ENCODE measurements at regions not wholly inside any gene's neighbourhood (a gene's known extent, or its start where the extent isn't known, plus 50 kb on each side); places are given as distances from the start of the nearest gene placed in this dataset.

GRCh38 chr4:136763919-136764318, 768.4 kb downstream of the PCDH18 start:
- DNase-seq = no peak

- DNase-seq = no peak
Observed at GRCh38 chr4:136755531-136755916, 776.8 kb downstream of the PCDH18 start.

- no peak for DNase-seq
Observed at GRCh38 chr4:136754810-136755530, 777.3 kb downstream of the PCDH18 start.

- no peak for DNase-seq
Observed at GRCh38 chr4:136751556-136751955, 780.7 kb downstream of the PCDH18 start.

GRCh38 chr4:136750897-136751296, 781.4 kb downstream of the PCDH18 start:
- no peak for DNase-seq

- DNase-seq = no peak
Observed at GRCh38 chr4:136749989-136750388, 782.3 kb downstream of the PCDH18 start.

- no peak for DNase-seq
Observed at GRCh38 chr4:136748773-136749172, 783.5 kb downstream of the PCDH18 start.

GRCh38 chr4:136748165-136748564, 784.1 kb downstream of the PCDH18 start:
- DNase-seq = no peak

- DNase-seq = no peak
Observed at GRCh38 chr4:136743238-136743637, 789.1 kb downstream of the PCDH18 start.

GRCh38 chr4:136742333-136742732, 790.0 kb downstream of the PCDH18 start:
- no peak for DNase-seq

GRCh38 chr4:136741468-136741867, 790.8 kb downstream of the PCDH18 start:
- DNase-seq = no peak

- DNase-seq = no peak
Observed at GRCh38 chr4:136740326-136740725, 792.0 kb downstream of the PCDH18 start.

- DNase-seq = no peak
Observed at GRCh38 chr4:136737066-136737465, 795.2 kb downstream of the PCDH18 start.

GRCh38 chr4:136731025-136731424, 801.3 kb downstream of the PCDH18 start:
- DNase-seq = peak in 1 of 3 donors; percentile 15

GRCh38 chr4:136725286-136726081, 806.8 kb downstream of the PCDH18 start:
- no peak for DNase-seq

- DNase-seq = no peak
Observed at GRCh38 chr4:136713140-136713539, 819.2 kb downstream of the PCDH18 start.

GRCh38 chr4:136709897-136710296, 822.4 kb downstream of the PCDH18 start:
- DNase-seq = no peak

GRCh38 chr4:136706942-136707341, 825.4 kb downstream of the PCDH18 start:
- DNase-seq = no peak

GRCh38 chr4:136699905-136700304, 832.4 kb downstream of the PCDH18 start:
- no peak for DNase-seq

GRCh38 chr4:136691607-136692006, 840.7 kb downstream of the PCDH18 start:
- DNase-seq = no peak

- DNase-seq = no peak
Observed at GRCh38 chr4:136690360-136690759, 841.9 kb downstream of the PCDH18 start.

GRCh38 chr4:136687596-136687995, 844.7 kb downstream of the PCDH18 start:
- no peak for DNase-seq

GRCh38 chr4:136687118-136687517, 845.2 kb downstream of the PCDH18 start:
- DNase-seq = no peak

All from muscle of back (tissue), 3 donors.